GM21786 (cell line): ENCODE measurements at regions not wholly inside any gene's neighbourhood (a gene's known extent, or its start where the extent isn't known, plus 50 kb on each side); places are given as distances from the start of the nearest gene placed in this dataset.
"Not testable (repeated sequence)": the region's sequence is repeated elsewhere in the genome, so short reads cannot be mapped to it uniquely, and the experiment has no call there.

Source experiments
- ATAC-seq: cut with Tn5 transposase; IDR thresholded peaks from one replicate; pipeline ENCODE4 v1.9.1; 2021; ENCODE audit not compliant: unreplicated experiment

GRCh38 chr2:236632295-236633218 lies 62.9 kb downstream of the ACKR3 start:
- no peak for ATAC-seq

DNA sequence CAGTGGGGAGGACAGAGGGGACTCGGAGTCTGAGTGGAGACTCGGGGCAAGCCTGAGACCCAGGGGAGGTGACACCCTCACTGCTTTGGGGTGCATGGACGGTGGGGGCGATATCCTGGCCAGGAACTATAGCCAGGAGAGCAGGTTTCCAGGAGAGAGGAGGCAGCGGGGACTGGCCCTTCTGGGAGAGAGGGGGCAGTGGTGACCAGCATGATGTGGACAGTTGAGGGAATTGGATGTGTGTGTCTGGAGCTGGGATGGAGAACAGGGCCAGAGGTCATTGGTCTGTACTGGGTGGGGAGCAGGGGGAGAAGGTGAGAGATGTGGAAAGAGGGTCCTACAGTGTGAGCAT lies 63.6 kb downstream of the ACKR3 start:
- ATAC-seq, result no peak

- no peak for ATAC-seq
Observed at GRCh38 chr2:236633775-236634560, 64.3 kb downstream of the ACKR3 start.

- ATAC-seq, result no peak
Observed at GRCh38 chr2:236636261-236636660, 66.6 kb downstream of the ACKR3 start.

- ATAC-seq, result no peak
Observed at GRCh38 chr2:236636714-236637470, 67.3 kb downstream of the ACKR3 start.

DNA sequence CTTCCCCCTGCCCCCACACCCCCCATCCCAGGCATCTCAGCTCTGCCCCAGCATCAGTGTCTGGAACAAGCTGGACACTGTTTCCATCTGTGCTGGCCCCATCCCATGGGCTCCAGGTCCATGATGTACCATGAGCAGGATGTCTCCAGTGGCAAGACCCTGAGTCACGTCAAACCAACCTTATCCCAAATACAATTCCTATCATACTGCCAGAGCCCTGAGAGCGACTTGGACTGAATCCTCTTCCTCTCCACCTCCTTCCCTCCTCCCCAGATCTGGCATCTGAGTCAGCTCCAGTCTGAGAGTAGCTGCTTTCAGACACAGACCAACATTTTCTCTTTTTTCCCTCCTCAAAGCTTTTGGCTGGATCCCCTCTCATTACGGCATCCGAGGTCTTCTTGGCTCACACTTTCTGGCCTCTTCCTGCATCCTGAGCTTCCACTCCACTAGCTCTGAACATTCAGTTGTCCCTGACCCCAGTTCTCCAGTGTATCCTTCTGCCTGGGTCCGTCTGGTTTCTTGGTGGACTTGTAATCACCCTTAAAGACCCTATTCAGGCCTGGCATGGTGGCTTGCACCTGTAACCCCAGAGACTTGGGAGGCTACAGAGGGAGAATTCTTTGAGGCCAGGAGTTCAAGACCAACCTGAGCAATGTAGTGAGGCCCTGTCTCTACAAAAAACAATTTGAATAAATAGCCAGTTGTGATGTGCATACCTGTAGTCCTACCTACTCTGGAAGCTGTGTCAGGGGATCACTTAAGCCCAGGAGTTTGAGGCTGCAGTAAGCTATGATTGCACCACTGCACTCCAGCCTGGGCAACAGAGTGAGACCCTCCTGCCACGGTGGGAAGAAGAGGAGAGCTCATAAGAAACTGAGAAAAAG lies 68.3 kb downstream of the ACKR3 start:
- no peak for ATAC-seq

DNA sequence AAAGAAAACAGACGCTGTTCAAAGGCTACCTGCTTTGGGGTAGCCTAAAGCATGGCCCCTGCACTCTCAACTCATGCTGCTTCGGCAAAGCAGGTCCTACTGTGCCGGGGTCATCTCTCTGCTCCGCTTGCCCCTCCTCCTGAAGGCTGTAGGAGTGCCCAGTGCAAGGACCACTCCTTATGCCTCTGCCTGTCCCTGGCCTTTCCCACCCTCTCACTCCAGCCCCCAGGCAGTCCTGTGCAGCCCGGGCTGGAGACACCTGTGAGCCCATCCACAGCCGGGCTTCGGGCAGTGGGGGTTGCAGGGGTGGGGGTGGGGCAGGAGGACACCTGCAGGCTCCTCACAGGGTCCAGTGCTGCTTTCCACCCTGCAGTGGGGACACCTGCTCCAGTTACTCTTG lies 69.1 kb downstream of the ACKR3 start:
- no peak for ATAC-seq

DNA sequence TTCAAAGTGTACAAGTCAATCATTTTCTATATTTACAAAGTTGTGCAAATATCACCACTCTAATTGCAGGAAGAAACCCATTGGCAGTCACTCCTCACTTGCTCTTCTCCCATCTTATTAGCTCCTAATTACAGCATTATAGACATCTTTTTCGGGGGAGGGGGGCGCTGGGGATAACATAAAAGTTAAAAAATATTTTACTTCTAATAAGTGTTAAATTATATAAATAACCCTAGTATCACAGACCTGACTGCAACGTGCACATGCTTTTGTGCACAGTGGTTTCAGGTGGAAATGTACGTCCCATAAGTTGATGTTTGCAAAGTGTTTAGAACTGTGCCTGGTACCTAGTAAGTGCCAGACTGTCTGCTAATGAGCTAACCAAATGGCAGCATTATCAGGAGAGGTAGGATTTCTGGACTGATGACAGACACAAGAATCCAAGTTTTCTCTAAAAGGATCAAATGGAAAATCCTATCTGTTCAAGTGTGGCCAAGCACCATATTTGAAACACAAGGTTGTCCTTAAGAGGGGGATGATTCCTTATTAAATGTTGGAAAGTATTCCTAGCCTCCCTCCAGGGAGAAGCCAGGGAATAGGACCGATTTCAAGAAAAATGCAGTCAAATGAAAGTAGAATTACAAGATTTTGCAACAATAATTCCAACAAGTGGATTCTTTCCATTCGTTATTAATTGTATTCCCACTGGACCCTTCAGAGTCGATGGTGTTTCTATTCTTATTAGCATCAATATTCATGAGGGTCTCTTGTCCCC lies 70.0 kb downstream of the ACKR3 start:
- ATAC-seq, result no peak

DNA sequence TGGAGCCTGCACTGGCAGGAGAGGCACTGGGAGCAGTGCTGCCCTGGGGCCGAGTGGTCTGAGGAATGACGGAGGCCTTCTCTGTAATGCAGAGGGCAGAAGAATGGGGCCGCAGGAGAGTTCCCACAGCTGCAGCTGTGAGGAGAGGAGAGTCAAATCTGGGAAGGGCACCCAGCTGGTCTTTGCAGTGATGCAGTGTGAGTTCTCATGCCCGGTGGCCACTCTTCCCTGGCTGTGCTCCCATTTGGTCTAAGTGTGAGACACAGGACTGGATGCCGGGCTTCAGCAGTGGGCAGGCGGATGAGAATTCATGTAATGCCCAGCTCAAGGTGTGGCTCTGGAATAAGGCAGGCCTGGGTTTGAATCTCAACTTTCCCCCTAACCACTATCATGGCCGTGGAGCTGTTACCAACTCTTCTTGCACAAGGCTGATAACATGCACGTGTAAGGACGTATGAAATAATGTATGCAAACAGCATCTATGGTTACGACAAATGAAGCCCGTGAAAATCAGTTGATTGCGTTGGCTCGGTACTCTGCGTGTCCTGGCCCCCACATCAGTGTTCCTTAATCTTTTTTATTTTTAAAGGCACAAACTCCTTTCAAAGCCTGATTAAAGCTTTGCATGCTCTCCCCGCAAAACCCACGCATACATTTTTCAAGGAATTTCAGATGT lies 71.6 kb downstream of the ACKR3 start:
- no peak for ATAC-seq

- ATAC-seq, result no peak
Observed at GRCh38 chr2:236642125-236642524, 72.5 kb downstream of the ACKR3 start.

DNA sequence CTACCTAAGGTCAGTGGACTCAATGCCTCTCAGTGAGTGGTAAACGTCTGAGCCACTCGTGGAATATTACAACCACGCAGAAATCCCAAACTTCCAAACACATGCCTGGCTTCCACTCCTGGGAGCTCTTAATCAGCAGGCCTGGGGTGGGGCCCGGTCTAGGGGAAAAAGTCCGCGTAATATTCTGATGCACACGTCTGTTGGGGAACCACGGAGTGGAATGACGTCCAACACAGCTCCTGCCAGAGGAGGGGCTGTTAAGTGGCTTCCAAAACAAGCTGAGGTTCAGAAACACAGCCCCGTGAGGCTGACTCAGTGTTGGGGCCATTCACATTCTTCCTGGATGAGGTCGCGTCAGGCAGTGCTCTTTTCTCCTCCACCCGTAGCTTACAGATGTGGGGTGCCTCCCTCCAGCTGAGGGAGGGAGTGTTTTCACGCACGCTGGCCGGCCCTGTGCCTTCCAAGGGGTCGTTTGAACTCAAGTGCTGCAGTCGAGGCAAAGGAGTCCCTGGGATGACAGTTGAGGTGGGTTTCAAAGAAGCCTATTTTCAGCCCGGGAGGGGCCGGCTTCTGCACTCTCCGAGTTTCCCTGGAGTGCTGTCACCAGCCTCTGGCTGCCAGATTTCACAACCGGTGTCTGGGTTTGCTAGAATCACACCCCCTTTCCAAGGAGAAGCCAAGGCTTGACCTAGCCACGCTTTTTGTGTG lies 73.1 kb downstream of the ACKR3 start:
- no peak for ATAC-seq

- ATAC-seq, result no peak
Observed at GRCh38 chr2:236643480-236643879, 73.9 kb downstream of the ACKR3 start.

- no peak for ATAC-seq
Observed at GRCh38 chr2:236644067-236644466, 74.4 kb downstream of the ACKR3 start.

DNA sequence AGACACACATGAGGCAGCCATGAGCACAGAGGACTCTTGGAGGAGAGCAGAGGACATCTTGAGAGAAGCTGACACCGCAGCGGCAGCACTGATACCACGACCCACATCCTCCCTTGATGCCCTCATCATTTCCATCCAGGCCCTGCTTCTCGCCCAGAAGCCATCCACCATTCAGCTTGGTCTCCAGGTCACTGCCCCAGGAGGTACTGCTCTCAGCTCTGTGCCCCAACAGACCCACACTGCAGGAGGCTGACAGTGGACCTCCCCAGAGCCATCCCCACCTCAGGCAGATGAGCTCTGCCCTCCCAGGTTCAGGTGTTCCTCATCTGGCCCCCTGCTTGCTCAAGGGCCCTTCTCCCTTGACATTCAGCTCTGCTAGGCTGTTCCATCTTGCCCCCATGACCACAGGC lies 74.9 kb downstream of the ACKR3 start:
- no peak for ATAC-seq

GRCh38 chr2:236645141-236645540 lies 75.5 kb downstream of the ACKR3 start:
- not testable (repeated sequence) for ATAC-seq

GRCh38 chr2:236646441-236646840 lies 76.8 kb downstream of the ACKR3 start:
- no peak for ATAC-seq

- ATAC-seq, result no peak
Observed at GRCh38 chr2:236646871-236647270, 77.2 kb downstream of the ACKR3 start.

GRCh38 chr2:236647621-236648020 lies 78.0 kb downstream of the ACKR3 start:
- no peak for ATAC-seq

DNA sequence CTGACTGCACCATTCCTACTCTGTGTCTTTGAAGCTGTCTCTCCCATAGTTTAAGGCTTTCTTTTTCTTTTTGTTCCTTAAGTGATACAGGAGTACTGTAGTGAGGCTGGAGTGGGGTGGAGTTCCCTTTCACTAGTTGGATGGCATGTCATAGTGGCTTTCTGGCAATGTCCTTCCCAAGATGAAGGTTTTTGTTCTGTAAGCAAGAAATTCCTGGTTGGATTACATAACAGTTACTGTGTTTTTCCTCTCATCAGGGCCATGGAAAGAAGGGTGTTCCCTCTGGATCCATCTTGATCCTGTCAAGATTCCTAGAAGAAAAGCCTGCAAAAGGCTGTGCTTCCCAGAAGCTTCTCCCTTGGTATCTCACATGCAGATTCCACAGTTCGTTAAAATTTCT lies 84.2 kb downstream of the ACKR3 start:
- ATAC-seq, result no peak
